IMR-90 (cell line): ENCODE measurements at regions not wholly inside any gene's neighbourhood (a gene's known extent, or its start where the extent isn't known, plus 50 kb on each side); places are given as distances from the start of the nearest gene placed in this dataset.

ENCODE experiments used
- ATAC-seq: fragments of 200-7000 bp; cut with Tn5 transposase; 2 replicates; pipeline ENCODE4 v1.9.1; 2020; ENCODE audit warnings: low read depth, mild to moderate bottlenecking, moderate library complexity
- BruUV-seq: library from RNA; stranded (reverse); fragments of 400-500 nt; replicated peaks from 2 replicates; lab custom pipeline; 2021; lab: Mats Ljungman, UMichigan
- CTCF ChIA-PET: fragments of 300-600 bp; formaldehyde crosslinking; extraction: SDS; loops from one replicate; lab custom pipeline; 2021; ENCODE audit warnings: antibody characterized with exemption; lab: Yijun Ruan, JAX
- POLR2A ChIA-PET: fragments of 300-600 bp; sonication (Branson Sonifier 250); formaldehyde crosslinking; loops from one replicate; lab custom pipeline; 2022; ENCODE audit warnings: antibody characterized with exemption; ENCODE audit not compliant: unreplicated experiment; lab: Charles Lee
- DNase-seq: peaks from one replicate; pipeline ENCODE4 v3.0.0; 2013
- H2AFZ ChIP-seq: replicated peaks from 2 replicates; pipeline ENCODE3; 2013; ENCODE audit warnings: low read length, mild to moderate bottlenecking; ENCODE audit not compliant: poor library complexity
- H2AK5ac ChIP-seq: 2 replicates; pipeline ENCODE4 v1.6.1; 2013; ENCODE audit warnings: low read depth, low read length, inconsistent platforms
- H2AK9ac ChIP-seq: replicated peaks from 2 replicates; pipeline ENCODE3; 2013; ENCODE audit warnings: mild to moderate bottlenecking, low read depth, low read length, moderate library complexity; ENCODE audit not compliant: poor library complexity
- H2BK120ac ChIP-seq: 2 replicates; pipeline ENCODE4 v1.6.1; 2013; ENCODE audit warnings: low read depth, low read length, inconsistent platforms
- H2BK15ac ChIP-seq: 3 replicates; pipeline ENCODE4 v1.6.1; 2013; ENCODE audit warnings: low read depth, low read length, inconsistent platforms
- H2BK20ac ChIP-seq: 2 replicates; pipeline ENCODE4 v1.6.1; 2013; ENCODE audit warnings: low read depth, mild to moderate bottlenecking, inconsistent platforms, low read length, moderate library complexity
- H2BK5ac ChIP-seq: 2 replicates; pipeline ENCODE4 v1.6.1; 2013; ENCODE audit warnings: mild to moderate bottlenecking, low read depth, low read length, inconsistent platforms; ENCODE audit not compliant: poor library complexity, severe bottlenecking
- H3K14ac ChIP-seq: replicated peaks from 2 replicates; pipeline ENCODE4 v1.6.1; 2013; ENCODE audit warnings: low read depth, low read length, inconsistent platforms
- H3K18ac ChIP-seq: 2 replicates; pipeline ENCODE4 v1.6.1; 2013; ENCODE audit warnings: low read depth, low read length, control low read depth
- H3K23ac ChIP-seq: 2 replicates; pipeline ENCODE4 v1.6.1; 2013; ENCODE audit warnings: low read depth, low read length, inconsistent platforms
- H3K27ac ChIP-seq: 2 replicates; pipeline ENCODE4 v1.5.1; 2013; ENCODE audit warnings: mild to moderate bottlenecking, control low read depth, low read length; ENCODE audit not compliant: insufficient read depth
- H3K27me3 ChIP-seq: 2 replicates; pipeline ENCODE4 v1.6.1; 2013; ENCODE audit warnings: low read length; ENCODE audit not compliant: control insufficient read depth, insufficient read depth
- H3K36me3 ChIP-seq: 2 replicates; pipeline ENCODE4 v1.6.1; 2013; ENCODE audit warnings: low read length, mixed read lengths; ENCODE audit not compliant: control insufficient read depth, insufficient read depth
- H3K4ac ChIP-seq: 2 replicates; pipeline ENCODE4 v1.6.1; 2013; ENCODE audit warnings: low read depth, low read length, inconsistent platforms
- H3K4me1 ChIP-seq: 2 replicates; pipeline ENCODE4 v1.6.1; 2013; ENCODE audit warnings: low read length, mixed read lengths; ENCODE audit not compliant: control insufficient read depth, insufficient read depth
- H3K4me2 ChIP-seq: 2 replicates; pipeline ENCODE4 v1.6.1; 2013; ENCODE audit warnings: low read depth, mild to moderate bottlenecking, control low read depth, low read length, moderate library complexity
- H3K4me3 ChIP-seq: 2 replicates; pipeline ENCODE4 v1.5.1; 2013; ENCODE audit warnings: low read depth, mild to moderate bottlenecking, control low read depth, low read length, moderate library complexity; ENCODE audit not compliant: insufficient read depth
- H3K56ac ChIP-seq: 2 replicates; pipeline ENCODE4 v1.6.1; 2013; ENCODE audit warnings: low read length, inconsistent platforms; ENCODE audit not compliant: insufficient read depth; ENCODE audit errors: extremely low read depth
- H3K79me1 ChIP-seq, 2 experiments: 2 replicates each; pipeline ENCODE4 v1.6.1; 2013; ENCODE audit warnings: low read length in 2 of 2, inconsistent platforms in 1 of 2, low read depth in 1 of 2
- H3K9ac ChIP-seq: 2 replicates; pipeline ENCODE4 v1.6.1; 2013; ENCODE audit warnings: low read depth, low read length, control low read depth
- H3K9me1 ChIP-seq: 2 replicates; pipeline ENCODE4 v1.6.1; 2013; ENCODE audit warnings: low read length, inconsistent platforms; ENCODE audit not compliant: insufficient read depth
- H3K9me3 ChIP-seq: 2 replicates; pipeline ENCODE4 v1.6.1; 2013; ENCODE audit warnings: low read length; ENCODE audit not compliant: control insufficient read depth, insufficient read depth
- H4K20me1 ChIP-seq: 2 replicates; pipeline ENCODE4 v1.6.1; 2013; ENCODE audit warnings: low read length, inconsistent platforms; ENCODE audit not compliant: insufficient read depth
- H4K5ac ChIP-seq: 2 replicates; pipeline ENCODE4 v1.6.1; 2013; ENCODE audit warnings: mild to moderate bottlenecking, low read depth, low read length, control low read depth
- H4K8ac ChIP-seq, 2 experiments: 2 replicates each; pipeline ENCODE4 v1.6.1; 2013; ENCODE audit warnings: low read depth in 2 of 2, low read length in 2 of 2, control low read depth in 1 of 2, inconsistent platforms in 1 of 2
- H4K91ac ChIP-seq: 2 replicates; pipeline ENCODE4 v1.6.1; 2013; ENCODE audit warnings: low read depth, low read length, inconsistent platforms; ENCODE audit not compliant: insufficient read depth
- CEBPB ChIP-seq: IDR thresholded peaks from 2 replicates; pipeline ENCODE4 v1.6.1; 2012; ENCODE audit warnings: low read depth, low read length, improper control_type of control experiment
- CHD1 ChIP-seq: IDR thresholded peaks from 2 replicates; pipeline ENCODE4 v1.6.1; 2012; ENCODE audit warnings: low read depth, low read length, improper control_type of control experiment
- FOS ChIP-seq: fragments of 150-350 bp; IDR thresholded peaks from 2 replicates; pipeline ENCODE4 v1.6.1; 2016; ENCODE audit warnings: low read depth, low read length
- MAZ ChIP-seq: IDR thresholded peaks from 2 replicates; pipeline ENCODE4 v1.6.1; 2012; ENCODE audit warnings: low read depth, mild to moderate bottlenecking, low read length, improper control_type of control experiment, moderate library complexity, borderline replicate concordance
- MXI1 ChIP-seq: IDR thresholded peaks from 2 replicates; pipeline ENCODE4 v1.6.1; 2012; ENCODE audit warnings: low read depth, mild to moderate bottlenecking, low read length, moderate library complexity, borderline replicate concordance
- POLR2A ChIP-seq: IDR thresholded peaks from 2 replicates; pipeline ENCODE4 v1.6.1; 2012; ENCODE audit warnings: mild to moderate bottlenecking, low read depth, low read length
- RAD21 ChIP-seq: IDR thresholded peaks from 2 replicates; pipeline ENCODE4 v1.6.1; 2012; ENCODE audit warnings: low read length, improper control_type of control experiment
- RCOR1 ChIP-seq: IDR thresholded peaks from 2 replicates; pipeline ENCODE4 v1.6.1; 2012; ENCODE audit warnings: mild to moderate bottlenecking, low read length, improper control_type of control experiment; ENCODE audit not compliant: insufficient replicate concordance
- SMC3 ChIP-seq: fragments of 150-350 bp; IDR thresholded peaks from 2 replicates; pipeline ENCODE4 v1.6.1; 2016; ENCODE audit warnings: low read depth, mild to moderate bottlenecking, antibody characterized with exemption, low read length, moderate library complexity
- WGBS, 2 experiments: methylation state at CpG; one replicate each; pipeline versions ENCODE4 v1.1.5 to v1.1.7; 2013; ENCODE audit warnings: missing lambda C conversion rate in 2 of 2; ENCODE audit not compliant: insufficient read length in 1 of 2; ENCODE audit errors: extremely low coverage in 2 of 2; 5-methylcytosine and 5-hydroxymethylcytosine counted together
- dilution Hi-C: fragments of 300-500 bp; cut with HindIII; formaldehyde crosslinking; loops from one replicate; pipeline ENCODE4 v1.14.3; 2018; ENCODE audit warnings: low sequenced_read_pairs; ENCODE audit not compliant: unreplicated experiment
- in situ Hi-C: fragments of 300-500 bp; cut with MboI; formaldehyde crosslinking; loops from 3 replicates; pipeline ENCODE4 v1.14.3; 2019; ENCODE audit warnings: low sequenced_read_pairs, inconsistent platforms, mixed read lengths
- intact Hi-C: fragments of 100-400 bp; cut with micrococcal nuclease; formaldehyde crosslinking; loops from 2 replicates; pipeline ENCODE4 v1.10.0; 2022
- TF ChIP-seq, protein P1 (sequence below): conservative IDR thresholded peaks from 2 replicates; pipeline ENCODE4 v1.5.1; 2012; ENCODE audit warnings: mild to moderate bottlenecking, low read depth, low read length, improper control_type of control experiment
- TF ChIP-seq, protein P2 (sequence below): fragments of 150-350 bp; IDR thresholded peaks from 2 replicates; pipeline ENCODE4 v1.6.1; 2016; ENCODE audit warnings: low read depth, mild to moderate bottlenecking, low read length, moderate library complexity, borderline replicate concordance
- TF ChIP-seq, protein P3 (sequence below): fragments of 150-350 bp; IDR thresholded peaks from 2 replicates; pipeline ENCODE4 v1.6.1; 2017; ENCODE audit warnings: mild to moderate bottlenecking, antibody characterized with exemption, low read length, low read depth

DNA sequence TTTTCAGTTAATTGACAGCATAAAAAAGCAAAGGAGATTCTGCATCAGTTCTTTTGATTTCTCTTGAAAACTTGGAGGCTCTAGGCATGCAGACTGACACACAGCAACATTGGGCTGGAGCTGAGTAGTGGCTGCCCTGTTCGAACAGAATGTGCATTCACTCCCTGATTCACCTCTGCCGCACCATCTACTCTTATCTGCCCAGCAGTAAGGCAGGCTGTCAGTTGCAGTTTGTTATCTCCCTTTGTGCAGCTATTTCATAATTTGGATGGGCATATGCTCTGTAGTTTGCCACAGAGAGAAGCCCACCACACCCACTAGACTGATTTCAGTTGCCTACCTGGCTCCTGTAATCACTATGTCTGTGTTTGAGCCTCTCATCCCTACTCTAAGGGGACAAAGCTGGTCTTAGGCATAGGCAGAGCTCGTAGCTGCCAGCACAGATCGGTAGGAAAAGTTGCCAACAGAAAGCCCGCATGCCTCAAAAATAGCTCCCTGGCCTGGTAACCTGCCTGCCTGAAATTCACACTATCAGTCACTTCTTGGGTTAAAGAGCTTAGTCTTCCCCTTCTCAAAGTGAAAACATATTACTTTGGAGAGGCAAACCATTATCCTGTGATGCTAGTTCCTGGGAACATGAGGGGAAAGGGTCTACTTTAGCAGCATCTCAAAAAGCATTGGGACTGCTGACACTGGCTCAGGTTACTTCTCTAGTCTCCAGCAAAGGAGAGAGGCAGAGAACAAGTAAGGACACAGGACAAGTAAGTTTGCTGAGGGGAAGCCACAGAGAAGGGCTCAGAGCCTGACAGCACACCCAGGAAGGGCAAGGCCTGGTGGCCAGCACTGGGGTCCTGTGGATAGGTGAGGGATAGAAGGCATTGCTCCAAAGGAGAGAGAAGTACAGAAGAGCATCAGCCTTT is 75.9 kb upstream of the TMEM164 start:
- ChIA-PET POLR2A (no interaction called here), CTCF (no interaction called here)
- no peak overlapping the region for H3K27ac ChIP-seq
- H2BK20ac ChIP-seq: no peak overlapping the region
- no TSS peak for BruUV-seq
- ATAC-seq (no peak), DNase-seq (no peak)
- no peak overlapping the region for H4K5ac ChIP-seq
- H3K79me1 ChIP-seq: no peaks in the 10 kb centered on the region
- no peak overlapping the region for H3K4me3 ChIP-seq
- H2BK120ac ChIP-seq: no peak overlapping the region
- H3K36me3 ChIP-seq: no peaks in the 10 kb centered on the region
- intact Hi-C loops (no loop called here), in situ Hi-C loops (no loop called here), dilution Hi-C loops (no loop called here)
- H3K9me1 ChIP-seq: no peaks in the 10 kb centered on the region
- no peak overlapping the region for H3K9ac ChIP-seq
- TF ChIP-seq CEBPB (no peak), CHD1 (no peak), SMC3 (no peak), RCOR1 (no peak), FOS (no peak), MXI1 (no peak), MAZ (no peak), RAD21 (no peak), POLR2A (no peak)
- TF ChIP-seq, protein P1, sequence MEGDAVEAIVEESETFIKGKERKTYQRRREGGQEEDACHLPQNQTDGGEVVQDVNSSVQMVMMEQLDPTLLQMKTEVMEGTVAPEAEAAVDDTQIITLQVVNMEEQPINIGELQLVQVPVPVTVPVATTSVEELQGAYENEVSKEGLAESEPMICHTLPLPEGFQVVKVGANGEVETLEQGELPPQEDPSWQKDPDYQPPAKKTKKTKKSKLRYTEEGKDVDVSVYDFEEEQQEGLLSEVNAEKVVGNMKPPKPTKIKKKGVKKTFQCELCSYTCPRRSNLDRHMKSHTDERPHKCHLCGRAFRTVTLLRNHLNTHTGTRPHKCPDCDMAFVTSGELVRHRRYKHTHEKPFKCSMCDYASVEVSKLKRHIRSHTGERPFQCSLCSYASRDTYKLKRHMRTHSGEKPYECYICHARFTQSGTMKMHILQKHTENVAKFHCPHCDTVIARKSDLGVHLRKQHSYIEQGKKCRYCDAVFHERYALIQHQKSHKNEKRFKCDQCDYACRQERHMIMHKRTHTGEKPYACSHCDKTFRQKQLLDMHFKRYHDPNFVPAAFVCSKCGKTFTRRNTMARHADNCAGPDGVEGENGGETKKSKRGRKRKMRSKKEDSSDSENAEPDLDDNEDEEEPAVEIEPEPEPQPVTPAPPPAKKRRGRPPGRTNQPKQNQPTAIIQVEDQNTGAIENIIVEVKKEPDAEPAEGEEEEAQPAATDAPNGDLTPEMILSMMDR: no peak
- TF ChIP-seq, protein P2, sequence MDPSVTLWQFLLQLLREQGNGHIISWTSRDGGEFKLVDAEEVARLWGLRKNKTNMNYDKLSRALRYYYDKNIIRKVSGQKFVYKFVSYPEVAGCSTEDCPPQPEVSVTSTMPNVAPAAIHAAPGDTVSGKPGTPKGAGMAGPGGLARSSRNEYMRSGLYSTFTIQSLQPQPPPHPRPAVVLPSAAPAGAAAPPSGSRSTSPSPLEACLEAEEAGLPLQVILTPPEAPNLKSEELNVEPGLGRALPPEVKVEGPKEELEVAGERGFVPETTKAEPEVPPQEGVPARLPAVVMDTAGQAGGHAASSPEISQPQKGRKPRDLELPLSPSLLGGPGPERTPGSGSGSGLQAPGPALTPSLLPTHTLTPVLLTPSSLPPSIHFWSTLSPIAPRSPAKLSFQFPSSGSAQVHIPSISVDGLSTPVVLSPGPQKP: no peak
- TF ChIP-seq, protein P3, sequence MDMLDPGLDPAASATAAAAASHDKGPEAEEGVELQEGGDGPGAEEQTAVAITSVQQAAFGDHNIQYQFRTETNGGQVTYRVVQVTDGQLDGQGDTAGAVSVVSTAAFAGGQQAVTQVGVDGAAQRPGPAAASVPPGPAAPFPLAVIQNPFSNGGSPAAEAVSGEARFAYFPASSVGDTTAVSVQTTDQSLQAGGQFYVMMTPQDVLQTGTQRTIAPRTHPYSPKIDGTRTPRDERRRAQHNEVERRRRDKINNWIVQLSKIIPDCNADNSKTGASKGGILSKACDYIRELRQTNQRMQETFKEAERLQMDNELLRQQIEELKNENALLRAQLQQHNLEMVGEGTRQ: no peak
- no peak overlapping the region for H3K4me2 ChIP-seq
- H2AK9ac ChIP-seq: no peak overlapping the region
- H2BK5ac ChIP-seq: no peak overlapping the region
- no peak overlapping the region for H3K4ac ChIP-seq
- H3K56ac ChIP-seq: no peak overlapping the region
- no peaks in the 10 kb centered on the region for H4K20me1 ChIP-seq
- no peak overlapping the region for H2AFZ ChIP-seq
- H3K27me3 ChIP-seq: peaks cover 25% of the 10 kb centered on the region
- H3K9me3 ChIP-seq: no peaks in the 10 kb centered on the region; the same call in 1 of the 2 replicates
- no CpG with 5 or more reads among the region's 5 CpGs for WGBS, 2 experiments
- H4K8ac ChIP-seq: no peak overlapping the region
- H2BK15ac ChIP-seq: no peak overlapping the region
- no peak overlapping the region for H3K23ac ChIP-seq
- no peak overlapping the region for H3K14ac ChIP-seq
- no peaks in the 10 kb centered on the region for H3K4me1 ChIP-seq
- H2AK5ac ChIP-seq: no peak overlapping the region
- no peak overlapping the region for H4K91ac ChIP-seq
- H3K18ac ChIP-seq: no peak overlapping the region
